Heart right ventricle (tissue), 16 donors: ENCODE measurements at regions not wholly inside any gene's neighbourhood (a gene's known extent, or its start where the extent isn't known, plus 50 kb on each side); places are given as distances from the start of the nearest gene placed in this dataset.

Experiments
- ATAC-seq, 8 donors: fragments of 200-7000 bp; cut with Tn5 transposase; one replicate each; pipeline ENCODE4 v1.9.1; 2020; ENCODE audit warnings: mild to moderate bottlenecking in 8 of 8, moderate library complexity in 8 of 8, moderate number of reproducible peaks in 1 of 8
- DNase-seq, 2 donors: peaks; one replicate each; pipeline ENCODE4 v3.0.0-alpha.2; 2020
- H3K27ac ChIP-seq, 10 donors: fragments of 200-600 bp; sonication (generic) in 2 of 10; one replicate each; pipeline versions ENCODE4 v1.5.0 to v1.8.0; 2020 to 2022; ENCODE audit warnings: mild to moderate bottlenecking in 3 of 10
- H3K27me3 ChIP-seq, 7 donors: fragments of 200-600 bp; one replicate each; pipeline ENCODE4 v1.8.0; 2021 to 2022; ENCODE audit warnings: mild to moderate bottlenecking in 2 of 7
- H3K36me3 ChIP-seq, 9 donors: fragments of 200-600 bp; sonication (generic) in 1 of 9; one replicate each; pipeline versions ENCODE4 v1.5.0 to v1.8.0; 2020 to 2022; ENCODE audit warnings: mild to moderate bottlenecking in 2 of 9
- H3K4me1 ChIP-seq, 9 donors: fragments of 200-600 bp; sonication (generic) in 1 of 9; one replicate each; pipeline versions ENCODE4 v1.5.0 to v1.8.0; 2020 to 2022; ENCODE audit warnings: mild to moderate bottlenecking in 4 of 9
- H3K4me3 ChIP-seq, 10 donors: fragments of 200-600 bp; sonication (generic) in 2 of 10; one replicate each; pipeline versions ENCODE4 v1.5.0 to v1.8.0; 2020 to 2022; ENCODE audit warnings: mild to moderate bottlenecking in 7 of 10, moderate library complexity in 2 of 10
- H3K9me3 ChIP-seq, 11 donors: fragments of 200-600 bp in 10 of 11; sonication (generic) in 2 of 11; one replicate each; pipeline versions ENCODE4 v1.5.0 to v1.8.0; 2013 to 2022; ENCODE audit warnings: mild to moderate bottlenecking in 2 of 11, control low read depth in 1 of 11, moderate library complexity in 1 of 11
- CTCF ChIP-seq, 9 donors: fragments of 200-600 bp; sonication (generic) in 2 of 9; IDR thresholded peaks; one replicate each; pipeline versions ENCODE4 v1.5.0 to v1.8.0; 2021 to 2022; ENCODE audit warnings: antibody characterized with exemption in 9 of 9, mild to moderate bottlenecking in 5 of 9, moderate library complexity in 1 of 9
- WGBS, 2 donors: extraction: QIAGEN DNeasy Blood & Tissue Kit; methylation state at CpG; one replicate each; pipeline ENCODE4 v1.1.7; 2013; ENCODE audit warnings: inconsistent platforms in 1 of 2; 5-methylcytosine and 5-hydroxymethylcytosine counted together
- intact Hi-C, 10 donors: fragments of 100-400 bp; cut with DNase I; formaldehyde crosslinking; loops; one replicate each; pipeline versions ENCODE4 v1.11.1 to v1.14.2; 2022
- donor health status: Arrhythmogenic right ventricular cardiomyopathy.
- donor health status: ischemic (EF 13 %, LVEDD 7.1; RV severe dilation, severe dysfunction).
- donor health status: healthy with polysubstance abuse.
- donor health status: DM: no; HTN: yes; CAD: no.
- donor health status: DM: no; HTN: no; CAD: no.
- donor health status: ischemic (EF 25% LVEDD 6.9; RV normal size, moderate dysfunction).
- donor health status: ischemic (EF 25% LVEDD 5.7; RV mildly dilated, moderate dysfunction).
- donor health status: healthy.
- donor health status: DM: yes; HTN: yes; CAD: no.
- donor health status: Ischemic cardiomyopathy.
- donor health status: ischemic (EF 35%, LVEDD 5.7; RV mildly dilated, moderate dysfunction).
- donor health status: nonischemic (EF 11% LVEDD 7.7; RV severe dilation, severe dysfunction).
- donor health status: DM: yes; HTN: yes; CAD: no.
- donor health status: PGD.
- donor health status: ischemic (EF 29% LVEDD 5.4; RV normal size, mild dysfunction).
- donor health status: nonischemic (EF 23%, LVEDD 6.1; RV moderate dilation, normal function).

GRCh38 chr14:95466506-95466905, 49.9 kb downstream of the SYNE3 start:
- H3K36me3 ChIP-seq: peaks cover 0 to 90% (median 0%) of the 10 kb centered on the region in 9 donors
- no peak for DNase-seq

GRCh38 chr14:95465936-95466335, 50.5 kb downstream of the SYNE3 start:
- DNase-seq (no peak), ATAC-seq (no peak)
- no peak for TF ChIP-seq CTCF (IDR thresholded peaks at IDR 0.05)

More at GRCh38 chr14:95466506-95466905, 49.9 kb downstream of the SYNE3 start:
- Histone ChIP-seq H3K9me3 (no peaks in the 10 kb centered on the region), H3K4me1 (peaks cover 9 to 62% (median 45%) of the 10 kb centered on the region in 9 donors), H3K4me3 (no peak overlapping the region), H3K27me3 (no peaks in the 10 kb centered on the region), H3K27ac (peak overlapping the region in 3 of 10 donors; percentile 2 to 32 (median 21))
- no peak for TF ChIP-seq CTCF (IDR thresholded peaks at IDR 0.05)
- intact Hi-C loops: loop anchor here in 1 of 10 donors (2.0 kb wide), 1 partner anchor 20 kb away; no protein-coding TSS in a partner anchor
- peak in 1 of 8 donors; percentile 22 for ATAC-seq
- WGBS, 2 donors: 36 to 41% methylated on average over 4 of the region's 4 CpGs

GRCh38 chr14:95465358-95465757, 51.1 kb downstream of the SYNE3 start:
- Histone ChIP-seq H3K27me3 (no peaks in the 10 kb centered on the region), H3K9me3 (no peaks in the 10 kb centered on the region), H3K4me3 (no peak overlapping the region), H3K4me1 (peaks cover 5 to 63% (median 45%) of the 10 kb centered on the region in 9 donors), H3K36me3 (peaks cover 0 to 95% (median 0%) of the 10 kb centered on the region in 9 donors), H3K27ac (no peak overlapping the region)
- ATAC-seq (no peak), DNase-seq (no peak)
- no peak for TF ChIP-seq CTCF (IDR thresholded peaks at IDR 0.05)
- intact Hi-C loops: no loop called here
- WGBS, 2 donors: 78 to 94% methylated on average over 2 to 3 of the region's 3 CpGs

More at GRCh38 chr14:95465936-95466335, 50.5 kb downstream of the SYNE3 start:
- 95% methylated on average over 15 of the region's 15 CpGs for WGBS, 2 donors
- Histone ChIP-seq H3K4me1 (peaks cover 5 to 59% (median 43%) of the 10 kb centered on the region in 9 donors), H3K27ac (peak overlapping the region in 1 of 10 donors; percentile 21), H3K9me3 (no peaks in the 10 kb centered on the region), H3K4me3 (no peak overlapping the region), H3K36me3 (peaks cover 0 to 93% (median 0%) of the 10 kb centered on the region in 9 donors), H3K27me3 (no peaks in the 10 kb centered on the region)
- intact Hi-C loops: loop anchor here in 1 of 10 donors (2.0 kb wide), 1 partner anchor 19 kb away; no protein-coding TSS in a partner anchor

- intact Hi-C loops: no loop called here
- Histone ChIP-seq H3K27me3 (no peaks in the 10 kb centered on the region), H3K27ac (peak overlapping the region in 2 of 10 donors; percentile 31 to 67), H3K36me3 (peaks cover 0 to 87% (median 0%) of the 10 kb centered on the region in 9 donors), H3K4me1 (peaks cover 5 to 64% (median 45%) of the 10 kb centered on the region in 9 donors), H3K9me3 (no peaks in the 10 kb centered on the region), H3K4me3 (no peak overlapping the region)
- ATAC-seq (no peak), DNase-seq (no peak)
- 79 to 88% methylated on average over 4 of the region's 4 CpGs for WGBS, 2 donors
- no peak for TF ChIP-seq CTCF (IDR thresholded peaks at IDR 0.05)
These were observed 51.9 kb downstream of the SYNE3 start for GRCh38 chr14:95464514-95464913.
